Activated naive CD8-positive, alpha-beta T cell treated with anti-CD3 and anti-CD28 coated beads, Interleukin-2, amount 10 ng/mL, durations not matched to agents 7 days and 5 days (primary cell): ENCODE measurements at regions not wholly inside any gene's neighbourhood (a gene's known extent, or its start where the extent isn't known, plus 50 kb on each side); places are given as distances from the start of the nearest gene placed in this dataset.

Experiments
- ATAC-seq: fragments of 150-1000 bp; cut with Tn5 transposase; one replicate; pipeline ENCODE4 v1.10.0; 2021; ENCODE audit warnings: low read depth, moderate library complexity
- POLR2A ChIA-PET: fragments of 350-600 bp; sonication (Branson Sonifier 250); formaldehyde crosslinking; loops from one replicate; lab custom pipeline; 2021; ENCODE audit warnings: antibody characterized with exemption; lab: Charles Lee
- DNase-seq: peaks from one replicate; pipeline ENCODE4 v3.0.0; 2021
- H3K27ac Mint-ChIP-seq: one replicate; pipeline ENCODE4 v1.8.0; 2022; ENCODE audit warnings: mild to moderate bottlenecking, mixed read lengths
- H3K27me3 Mint-ChIP-seq: one replicate; pipeline ENCODE4 v1.8.0; 2022; ENCODE audit warnings: mild to moderate bottlenecking, moderate library complexity, mixed read lengths
- H3K36me3 Mint-ChIP-seq: one replicate; pipeline ENCODE4 v1.8.0; 2021; ENCODE audit warnings: mild to moderate bottlenecking, mixed read lengths
- H3K4me1 Mint-ChIP-seq: one replicate; pipeline ENCODE4 v1.8.0; 2021; ENCODE audit warnings: mixed read lengths
- H3K4me3 Mint-ChIP-seq: one replicate; pipeline ENCODE4 v1.8.0; 2022; ENCODE audit warnings: mild to moderate bottlenecking, moderate library complexity, mixed read lengths
- H3K9me3 Mint-ChIP-seq: one replicate; pipeline ENCODE4 v1.8.0; 2021; ENCODE audit warnings: mixed read lengths

- peak overlapping the region; percentile 24 for H3K4me3 Mint-ChIP-seq
Measured at GRCh38 chr3:182716114-182716688, 77.1 kb upstream of the ATP11B start.

GRCh38 chr3:182717216-182717615, 76.1 kb upstream of the ATP11B start:
- Mint-ChIP-seq H3K4me3 (no peak overlapping the region), H3K36me3 (no peaks in the 10 kb centered on the region), H3K27me3 (peaks cover 3% of the 10 kb centered on the region), H3K27ac (no peak overlapping the region), H3K9me3 (no peaks in the 10 kb centered on the region), H3K4me1 (peaks cover 18% of the 10 kb centered on the region)
- no peak for ATAC-seq
- POLR2A ChIA-PET, result interaction anchor here (0.6 to 2.0 kb wide), 2 partner anchors 76 to 164 kb away, joined by 3 to 10 read pairs; partner anchors contain the start of gene ATP11B
- DNase-seq, result no peak

More at GRCh38 chr3:182716114-182716688, 77.1 kb upstream of the ATP11B start:
- Mint-ChIP-seq H3K36me3 (no peaks in the 10 kb centered on the region), H3K9me3 (no peaks in the 10 kb centered on the region), H3K27me3 (peaks cover 3% of the 10 kb centered on the region), H3K27ac (peak overlapping the region; percentile 79), H3K4me1 (peaks cover 18% of the 10 kb centered on the region)
- no peak for DNase-seq
- POLR2A ChIA-PET, result interaction anchor here (1.2 to 2.0 kb wide), 2 partner anchors 75 to 77 kb away, joined by 4 to 10 read pairs; partner anchors contain the start of gene ATP11B
- ATAC-seq, result peak; percentile 56

GRCh38 chr3:182722907-182723306, 70.4 kb upstream of the ATP11B start:
- Mint-ChIP-seq H3K36me3 (no peaks in the 10 kb centered on the region), H3K27ac (no peak overlapping the region), H3K4me3 (no peak overlapping the region), H3K27me3 (no peaks in the 10 kb centered on the region), H3K4me1 (no peaks in the 10 kb centered on the region), H3K9me3 (no peaks in the 10 kb centered on the region)
- DNase-seq, result no peak
- no peak for ATAC-seq
- POLR2A ChIA-PET, result no interaction called here

GRCh38 chr3:182723596-182723995, 69.7 kb upstream of the ATP11B start:
- Mint-ChIP-seq H3K4me1 (no peaks in the 10 kb centered on the region), H3K36me3 (no peaks in the 10 kb centered on the region), H3K27ac (peak overlapping the region; percentile 25), H3K4me3 (no peak overlapping the region), H3K27me3 (peaks cover 3% of the 10 kb centered on the region), H3K9me3 (no peaks in the 10 kb centered on the region)
- ATAC-seq (no peak), DNase-seq (no peak)
- POLR2A ChIA-PET, result no interaction called here

GRCh38 chr3:182725372-182726251, 67.7 kb upstream of the ATP11B start:
- no peaks in the 10 kb centered on the region for H3K9me3 Mint-ChIP-seq
- H3K4me3 Mint-ChIP-seq, result no peak overlapping the region
- DNase-seq (no peak), ATAC-seq (no peak)
- H3K27me3 Mint-ChIP-seq, result peaks cover 4% of the 10 kb centered on the region
- no peak overlapping the region for H3K27ac Mint-ChIP-seq
- no peaks in the 10 kb centered on the region for H3K36me3 Mint-ChIP-seq
- H3K4me1 Mint-ChIP-seq, result peaks cover 2% of the 10 kb centered on the region
- POLR2A ChIA-PET, result no interaction called here

- Mint-ChIP-seq H3K9me3 (no peaks in the 10 kb centered on the region), H3K4me1 (peaks cover 2% of the 10 kb centered on the region), H3K27me3 (peaks cover 4% of the 10 kb centered on the region), H3K27ac (no peak overlapping the region), H3K36me3 (no peaks in the 10 kb centered on the region), H3K4me3 (no peak overlapping the region)
- POLR2A ChIA-PET, result no interaction called here
- DNase-seq (no peak), ATAC-seq (no peak)
Measured at GRCh38 chr3:182726258-182727142, 66.8 kb upstream of the ATP11B start.

DNA sequence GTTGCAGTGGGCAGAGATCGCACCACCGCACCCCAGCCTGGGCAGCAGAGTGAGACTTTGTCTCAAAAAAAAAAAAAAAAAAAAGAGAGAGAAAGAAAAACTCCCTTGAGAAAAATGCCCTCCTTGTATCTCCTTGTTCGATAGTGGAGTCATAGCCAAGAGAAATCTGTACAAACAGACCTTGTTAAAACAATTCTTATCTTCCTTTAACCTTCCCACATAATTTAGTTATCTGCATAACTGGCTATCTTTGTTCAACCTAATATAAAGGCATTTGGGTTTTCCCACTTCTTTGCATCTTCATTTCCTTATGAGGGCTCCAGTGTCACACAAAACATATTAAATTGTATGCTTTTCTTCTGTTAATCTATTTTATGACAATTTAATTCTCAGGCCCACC, 65.1 kb upstream of the ATP11B start:
- Mint-ChIP-seq H3K36me3 (no peaks in the 10 kb centered on the region), H3K9me3 (no peaks in the 10 kb centered on the region), H3K27ac (no peak overlapping the region), H3K27me3 (peaks cover 4% of the 10 kb centered on the region), H3K4me1 (peaks cover 2% of the 10 kb centered on the region), H3K4me3 (no peak overlapping the region)
- DNase-seq, result no peak
- ATAC-seq, result no peak
- POLR2A ChIA-PET, result no interaction called here

DNA sequence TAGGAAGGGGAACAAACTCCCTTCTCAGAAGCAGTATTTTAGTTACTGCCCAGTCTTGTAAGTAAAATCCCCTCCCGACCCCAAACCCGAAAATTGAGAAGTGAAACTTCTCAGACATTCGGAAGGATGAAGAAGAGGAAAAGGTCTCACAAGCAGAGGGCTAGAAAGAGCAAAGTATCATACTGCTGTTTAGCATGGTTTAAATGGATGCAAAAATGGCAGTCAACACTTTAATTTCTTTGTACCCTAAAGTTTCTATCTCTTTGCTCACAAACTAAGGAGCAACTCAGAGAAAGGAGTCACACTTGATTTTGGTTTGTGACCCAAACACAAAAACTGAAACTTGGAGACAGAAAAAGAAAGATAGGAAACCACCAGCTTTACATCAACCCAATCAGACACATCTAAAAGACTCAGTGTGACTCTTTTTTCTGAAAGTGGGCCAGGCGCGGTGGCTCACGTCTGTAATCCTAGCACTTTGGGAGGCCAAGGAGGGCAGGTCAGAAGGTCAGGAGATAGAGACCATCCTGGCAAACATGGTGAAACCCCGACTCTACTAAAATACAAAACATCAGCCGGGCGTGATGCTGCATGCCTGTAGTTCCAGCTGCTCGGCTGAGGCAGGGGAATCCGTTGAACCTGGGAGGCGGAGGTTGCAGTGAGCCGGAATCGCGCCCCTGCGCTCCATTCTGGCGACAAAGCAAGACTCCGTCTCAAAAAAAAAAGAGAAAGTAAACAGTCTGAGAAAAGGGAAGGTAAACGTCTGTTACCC, 63.2 kb upstream of the ATP11B start:
- Mint-ChIP-seq H3K36me3 (no peaks in the 10 kb centered on the region), H3K4me1 (peaks cover 2% of the 10 kb centered on the region), H3K27me3 (peaks cover 4% of the 10 kb centered on the region), H3K27ac (peak overlapping the region; percentile 5), H3K9me3 (no peaks in the 10 kb centered on the region), H3K4me3 (peak overlapping the region; percentile 1)
- POLR2A ChIA-PET, result no interaction called here
- ATAC-seq (no peak), DNase-seq (no peak)

- Mint-ChIP-seq H3K27ac (no peak overlapping the region), H3K36me3 (no peaks in the 10 kb centered on the region), H3K27me3 (peaks cover 4% of the 10 kb centered on the region), H3K4me1 (peaks cover 2% of the 10 kb centered on the region), H3K4me3 (no peak overlapping the region), H3K9me3 (no peaks in the 10 kb centered on the region)
- ATAC-seq, result no peak
- DNase-seq, result no peak
- POLR2A ChIA-PET, result no interaction called here
Measured at GRCh38 chr3:182730675-182731042, 62.6 kb upstream of the ATP11B start.

DNA sequence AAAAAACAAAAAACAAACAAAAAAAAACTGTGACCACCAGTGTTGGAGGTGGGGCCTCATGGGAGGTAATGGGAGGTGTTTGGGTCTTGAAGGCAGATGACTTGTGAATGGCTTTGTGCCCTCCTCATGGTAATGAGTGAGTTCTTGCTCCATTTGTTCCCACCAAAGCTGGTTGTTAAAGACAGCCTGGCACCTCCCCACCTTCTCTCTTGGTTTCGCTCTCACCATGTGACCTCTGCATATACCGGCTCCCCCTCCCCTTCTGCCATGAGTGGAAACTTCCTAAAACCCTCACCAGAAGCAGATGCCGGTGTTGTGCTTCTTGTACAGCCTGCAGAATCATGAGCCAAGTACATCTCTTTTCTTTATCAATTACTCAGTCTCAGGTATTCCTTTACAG, 61.5 kb upstream of the ATP11B start:
- Mint-ChIP-seq H3K4me3 (no peak overlapping the region), H3K4me1 (peaks cover 2% of the 10 kb centered on the region), H3K27ac (no peak overlapping the region), H3K9me3 (no peaks in the 10 kb centered on the region), H3K27me3 (peaks cover 4% of the 10 kb centered on the region), H3K36me3 (no peaks in the 10 kb centered on the region)
- ATAC-seq (no peak), DNase-seq (no peak)
- POLR2A ChIA-PET, result no interaction called here

GRCh38 chr3:182732232-182733015, 60.9 kb upstream of the ATP11B start:
- POLR2A ChIA-PET, result no interaction called here
- no peak for ATAC-seq
- Mint-ChIP-seq H3K27ac (no peak overlapping the region), H3K36me3 (no peaks in the 10 kb centered on the region), H3K4me1 (peaks cover 2% of the 10 kb centered on the region), H3K9me3 (no peaks in the 10 kb centered on the region), H3K27me3 (peaks cover 4% of the 10 kb centered on the region), H3K4me3 (no peak overlapping the region)
- no peak for DNase-seq

- no peaks in the 10 kb centered on the region for H3K9me3 Mint-ChIP-seq
- H3K36me3 Mint-ChIP-seq, result no peaks in the 10 kb centered on the region
- H3K27ac Mint-ChIP-seq, result no peak overlapping the region
- no peak for ATAC-seq
- no peak overlapping the region for H3K4me3 Mint-ChIP-seq
- no peak for DNase-seq
- POLR2A ChIA-PET, result no interaction called here
- no peaks in the 10 kb centered on the region for H3K4me1 Mint-ChIP-seq
- peaks cover 10% of the 10 kb centered on the region for H3K27me3 Mint-ChIP-seq
Measured at GRCh38 chr3:182735672-182736071, 57.6 kb upstream of the ATP11B start.
